COLO829 (cell line): ENCODE measurements at regions not wholly inside any gene's neighbourhood (a gene's known extent, or its start where the extent isn't known, plus 50 kb on each side); places are given as distances from the start of the nearest gene placed in this dataset.
A peak's percentile ranks its signal among the peaks of the same experiment; 100 is the strongest.
"Not testable (repeated sequence)": the region's sequence is repeated elsewhere in the genome, so short reads cannot be mapped to it uniquely, and the experiment has no call there.

Experiments
- DNase-seq: peaks from one replicate; pipeline ENCODE4 v3.0.0; 2012; ENCODE audit warnings: low spot score

DNA sequence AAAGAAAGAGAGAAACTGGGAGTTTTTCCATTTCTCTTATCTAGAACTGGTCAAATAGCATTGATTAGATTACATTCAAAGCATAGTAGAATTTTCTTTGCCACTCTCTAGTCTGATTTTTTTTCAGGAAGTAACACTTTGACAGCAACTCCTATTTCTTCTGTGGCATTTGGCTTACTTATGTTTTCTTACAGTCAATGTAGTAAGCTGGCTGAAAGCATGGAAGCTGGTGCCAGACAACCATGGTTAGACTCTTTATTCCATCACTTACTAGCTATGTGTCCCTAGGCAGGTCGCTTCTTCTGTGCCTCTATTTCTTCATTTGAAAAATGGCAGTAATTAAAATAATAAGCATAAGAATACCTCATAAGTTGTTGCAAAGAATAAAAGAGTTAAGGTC lies 54.2 kb upstream of the OPRM1 start:
- DNase-seq = no peak

DNA sequence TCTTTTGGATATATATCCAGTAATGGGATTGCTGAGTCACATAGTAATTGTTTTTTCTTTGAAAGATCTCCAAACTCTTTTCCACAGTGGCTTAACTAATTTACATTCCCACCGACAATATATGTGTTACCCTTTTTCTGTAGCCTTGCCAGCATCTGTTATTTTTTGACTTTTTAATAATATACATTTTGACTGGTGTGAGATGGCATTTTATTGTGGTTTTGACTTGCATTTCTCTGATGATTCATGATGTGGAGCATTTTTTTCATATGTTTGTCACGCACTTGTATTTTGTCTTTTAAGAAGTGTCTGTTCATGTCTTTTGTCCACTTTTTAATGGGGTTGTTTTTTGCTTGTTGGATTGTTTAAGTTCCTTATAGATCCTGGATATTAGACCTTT lies 58.9 kb upstream of the OPRM1 start:
- DNase-seq = no peak

DNA sequence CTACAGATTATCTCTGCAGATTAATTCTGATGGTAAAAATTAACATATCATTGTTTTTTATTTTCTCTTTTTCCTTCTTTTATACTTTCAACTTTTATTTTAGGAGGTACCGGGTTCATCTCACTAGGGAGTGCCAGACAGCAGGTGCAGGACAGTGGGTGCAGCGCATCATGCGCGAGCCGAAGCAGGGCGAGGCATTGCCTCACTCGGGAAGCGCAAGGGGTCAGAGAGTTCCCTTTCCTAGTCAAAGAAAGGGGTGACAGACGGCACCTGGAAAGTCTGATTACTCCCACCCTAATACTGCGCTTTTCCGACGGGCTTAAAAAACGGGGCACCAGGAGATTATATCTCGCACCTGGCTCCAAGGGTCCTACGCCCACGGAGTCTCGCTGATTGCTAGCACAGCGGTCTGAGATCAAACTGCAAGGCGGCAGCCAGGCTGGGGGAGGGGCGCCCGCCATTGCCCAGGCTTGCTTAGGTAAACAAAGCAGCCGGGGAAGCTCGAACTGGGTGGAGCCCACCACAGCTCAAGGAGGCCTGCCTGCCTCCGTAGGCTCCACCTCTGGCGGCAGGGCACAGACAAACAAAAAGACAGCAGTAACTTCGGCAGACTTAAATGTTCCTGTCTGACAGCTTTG lies 60.0 kb upstream of the OPRM1 start:
- not testable (repeated sequence) for DNase-seq

DNA sequence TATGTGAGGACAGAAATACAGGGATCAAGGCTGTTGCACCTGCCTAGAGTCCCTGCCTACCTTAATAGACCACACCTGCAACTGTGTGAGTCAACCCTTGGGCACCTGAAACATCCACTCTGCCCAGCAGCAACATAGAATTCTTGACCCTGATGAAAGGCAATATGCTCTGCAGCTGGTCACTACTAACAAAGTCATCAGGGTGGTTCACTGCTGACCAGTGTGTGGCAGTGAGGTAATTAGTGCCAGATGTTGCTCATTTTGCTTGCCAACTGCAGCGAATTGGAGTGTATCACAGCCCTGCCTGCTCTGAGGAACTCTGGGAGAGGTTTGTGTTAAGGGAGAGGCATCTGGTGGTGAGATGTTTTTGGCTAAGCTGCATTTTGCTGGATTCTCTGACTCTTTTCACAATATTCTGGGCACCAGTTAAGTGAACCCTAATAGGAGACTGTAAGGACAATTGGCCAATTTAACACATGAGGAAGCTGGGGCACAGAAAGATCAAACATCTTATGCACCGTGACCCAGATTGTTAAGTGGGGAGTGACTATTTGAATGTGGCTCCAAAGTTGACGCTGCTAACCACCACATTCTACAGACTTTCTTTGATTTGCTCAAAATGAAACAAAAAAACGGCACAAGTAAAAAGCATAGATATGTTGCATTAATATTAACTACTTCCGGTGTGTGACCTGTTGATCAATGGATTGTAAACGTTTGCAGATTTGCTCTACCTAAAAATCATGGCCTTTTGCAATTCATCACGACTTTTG lies 61.9 kb upstream of the OPRM1 start:
- no peak for DNase-seq

DNA sequence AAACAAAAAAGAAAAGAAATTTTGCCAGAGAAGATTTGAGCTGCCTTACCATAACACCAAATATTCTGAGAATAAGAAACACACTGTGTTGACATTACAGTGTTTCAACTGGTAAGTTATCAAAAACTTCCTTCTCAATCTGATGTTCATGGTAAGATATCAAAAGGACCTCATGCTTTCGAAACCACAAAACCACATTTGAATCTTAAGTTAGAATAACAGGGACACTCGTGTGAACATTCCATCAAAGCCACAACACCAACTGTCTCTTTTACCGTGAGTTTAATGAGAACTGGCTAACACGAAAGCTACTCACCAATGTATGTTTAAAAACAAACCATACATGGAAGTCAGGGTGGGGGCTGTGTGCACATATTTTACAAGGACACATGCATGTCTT lies 73.0 kb upstream of the OPRM1 start:
- no peak for DNase-seq

DNA sequence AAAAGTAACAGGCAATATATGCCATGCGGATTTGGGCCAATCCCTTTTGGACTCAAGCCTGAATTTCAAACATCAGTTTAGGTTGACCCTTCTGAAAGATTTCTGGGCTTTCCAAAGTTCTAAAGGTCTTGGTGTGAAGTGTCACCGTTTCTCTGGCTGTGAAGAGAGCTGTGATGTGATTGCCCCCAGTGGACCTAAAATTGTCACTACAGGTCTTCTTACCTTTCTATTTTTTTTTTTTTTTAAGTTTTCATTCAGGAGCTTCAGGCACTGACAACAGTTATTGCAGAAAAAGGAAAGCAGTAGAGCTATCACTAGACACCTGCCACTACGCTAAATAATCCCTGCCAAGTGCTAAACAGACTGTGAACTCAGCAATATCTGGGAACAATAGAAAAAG lies 75.7 kb upstream of the OPRM1 start:
- no peak for DNase-seq

DNA sequence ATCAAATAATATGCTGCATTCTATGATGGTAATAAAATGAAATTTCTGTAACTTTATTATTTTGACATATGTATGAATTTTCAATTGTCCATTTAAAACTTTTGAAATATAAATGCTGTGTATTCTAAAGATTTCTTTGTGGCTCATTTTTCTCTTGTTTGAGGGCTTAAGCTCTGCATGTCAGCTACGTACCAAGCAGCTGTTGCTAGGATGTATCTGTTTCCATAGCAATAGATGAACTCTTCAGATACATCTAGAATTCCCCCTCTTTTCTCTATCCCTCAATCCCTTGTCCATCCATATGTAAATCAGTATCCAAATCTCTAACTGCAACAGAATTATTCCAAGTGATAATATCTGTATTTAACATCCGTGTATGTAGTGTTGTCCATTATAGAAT lies 76.5 kb upstream of the OPRM1 start:
- no peak for DNase-seq

DNA sequence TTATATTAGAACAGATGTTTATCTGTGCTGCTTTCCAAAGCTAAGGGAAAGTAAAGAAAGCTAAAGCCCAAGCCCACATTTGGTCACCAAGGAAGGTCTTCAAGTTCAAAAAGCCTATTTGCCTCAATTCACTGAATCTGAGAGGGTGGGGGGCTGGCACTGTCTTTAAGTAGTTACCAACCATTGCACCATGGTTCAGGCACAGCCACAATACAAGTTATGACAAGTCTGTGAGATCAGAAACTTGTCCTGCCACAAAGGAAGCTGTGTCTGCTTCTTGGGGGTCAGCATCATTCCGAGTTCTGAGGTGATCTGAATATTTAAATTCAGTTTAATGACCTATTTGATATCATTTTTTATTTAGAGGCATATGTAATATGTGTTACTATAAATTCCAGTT lies 78.3 kb upstream of the OPRM1 start:
- DNase-seq = no peak

DNA sequence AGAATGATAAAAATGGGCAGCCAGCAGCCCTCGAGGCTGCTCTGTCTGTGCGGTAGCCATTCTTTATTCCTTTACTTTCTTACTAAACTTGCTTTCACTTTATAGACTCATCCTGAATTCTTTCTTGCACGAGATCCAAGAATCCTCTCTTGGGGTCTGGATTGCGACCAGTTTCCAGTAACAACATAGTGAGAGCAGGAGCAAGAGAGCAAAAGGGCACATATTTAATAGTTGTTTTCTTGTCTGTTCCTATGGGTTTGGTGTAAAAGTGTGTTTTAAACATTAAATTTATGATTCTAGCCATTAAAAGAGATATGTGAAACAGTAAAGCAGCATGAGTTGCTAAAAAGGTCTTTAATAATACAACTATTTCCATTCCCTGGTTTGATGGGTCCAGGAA lies 78.8 kb upstream of the OPRM1 start:
- no peak for DNase-seq

DNA sequence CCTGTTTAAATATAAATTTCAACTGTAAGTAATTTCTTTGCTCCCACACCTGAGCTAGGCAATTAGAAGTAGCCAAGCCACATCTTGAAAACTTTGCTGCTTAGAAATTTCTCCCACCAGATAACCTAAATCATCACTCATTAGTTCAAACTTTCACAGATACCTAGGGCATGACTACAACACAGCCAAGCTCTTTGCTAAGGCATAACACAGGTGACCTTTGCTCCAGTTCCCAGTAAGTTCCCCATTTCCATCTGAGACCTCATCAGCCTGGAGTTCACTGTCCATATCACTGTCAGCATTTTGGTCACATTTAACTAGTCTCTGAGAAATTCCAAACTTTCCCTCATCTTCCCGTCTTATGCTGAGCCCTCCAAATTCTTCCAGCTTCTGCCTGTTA lies 79.8 kb upstream of the OPRM1 start:
- DNase-seq = no peak

DNA sequence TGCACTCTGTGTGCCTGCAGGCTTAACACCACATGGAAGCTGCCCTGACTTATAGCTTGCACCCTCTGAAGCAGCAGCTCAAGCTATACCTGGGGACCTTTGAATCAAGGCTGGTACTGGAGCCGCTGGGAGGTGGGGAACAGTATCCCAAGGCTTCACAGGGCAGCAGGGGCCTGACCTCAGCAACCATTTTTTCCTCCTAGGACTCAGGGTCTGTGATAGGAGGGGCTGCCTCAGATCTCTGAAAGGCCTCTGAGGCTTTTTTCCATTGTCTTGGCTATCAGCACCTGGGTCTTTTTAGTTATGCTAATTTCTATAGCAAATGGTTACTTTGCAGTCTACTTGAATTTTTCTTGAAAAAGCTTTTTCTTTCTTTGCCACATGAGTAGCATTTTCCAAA lies 80.2 kb upstream of the OPRM1 start:
- no peak for DNase-seq

DNA sequence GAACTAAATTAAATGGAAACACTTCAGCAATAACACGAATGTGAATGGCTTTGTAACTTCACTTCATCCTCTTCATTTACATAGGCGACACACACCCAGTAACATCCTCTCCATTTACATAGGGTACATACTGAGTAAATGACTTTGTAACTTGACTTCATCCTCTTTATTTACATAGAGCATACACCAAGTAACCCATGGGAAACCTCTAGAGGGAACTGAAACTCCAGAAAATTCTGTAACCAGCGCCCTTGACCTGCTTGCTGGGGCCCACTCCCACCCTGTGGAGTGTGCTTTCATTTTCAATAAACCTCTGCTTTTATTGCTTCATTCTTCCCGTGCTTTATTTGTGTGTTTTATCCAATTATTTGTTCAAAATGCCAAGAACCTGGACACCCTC lies 81.6 kb upstream of the OPRM1 start:
- no peak for DNase-seq

DNA sequence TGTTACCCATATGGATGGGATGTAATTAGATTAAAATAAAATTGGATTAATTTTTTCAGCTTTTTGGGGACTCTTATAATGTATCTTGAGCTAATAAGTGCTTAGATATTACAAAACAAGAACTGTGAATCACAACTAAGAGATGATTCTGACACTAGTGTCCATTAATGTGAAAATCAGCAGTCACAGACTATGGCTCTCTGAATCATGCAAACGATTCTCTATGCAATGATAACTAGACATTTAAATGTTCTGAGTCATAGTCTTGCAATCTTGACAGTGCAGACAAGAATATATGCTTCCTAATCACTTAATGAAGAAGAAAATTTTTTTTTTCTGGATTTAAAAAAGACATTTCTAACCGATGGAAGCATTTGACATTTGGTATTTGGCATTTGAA lies 82.2 kb upstream of the OPRM1 start:
- DNase-seq = peak; percentile 26

DNA sequence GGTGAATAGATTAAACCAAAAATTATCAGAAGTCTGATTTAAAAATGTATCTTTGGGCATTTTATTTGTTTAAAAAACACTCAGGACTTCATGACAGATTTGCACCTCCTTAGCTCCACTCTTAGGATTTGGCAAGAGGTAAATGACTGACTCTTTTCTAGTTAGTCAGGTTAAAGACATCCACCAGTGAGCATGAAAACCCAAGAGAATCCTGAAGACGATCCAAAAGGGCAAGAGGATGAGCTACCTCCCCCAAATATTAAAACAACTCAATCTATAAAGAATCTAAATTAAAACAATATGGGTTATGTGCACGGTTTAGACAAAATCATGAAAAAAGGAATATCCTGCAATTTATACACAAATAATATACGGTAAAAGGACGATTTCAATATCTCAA lies 89.4 kb upstream of the OPRM1 start:
- DNase-seq = no peak

DNA sequence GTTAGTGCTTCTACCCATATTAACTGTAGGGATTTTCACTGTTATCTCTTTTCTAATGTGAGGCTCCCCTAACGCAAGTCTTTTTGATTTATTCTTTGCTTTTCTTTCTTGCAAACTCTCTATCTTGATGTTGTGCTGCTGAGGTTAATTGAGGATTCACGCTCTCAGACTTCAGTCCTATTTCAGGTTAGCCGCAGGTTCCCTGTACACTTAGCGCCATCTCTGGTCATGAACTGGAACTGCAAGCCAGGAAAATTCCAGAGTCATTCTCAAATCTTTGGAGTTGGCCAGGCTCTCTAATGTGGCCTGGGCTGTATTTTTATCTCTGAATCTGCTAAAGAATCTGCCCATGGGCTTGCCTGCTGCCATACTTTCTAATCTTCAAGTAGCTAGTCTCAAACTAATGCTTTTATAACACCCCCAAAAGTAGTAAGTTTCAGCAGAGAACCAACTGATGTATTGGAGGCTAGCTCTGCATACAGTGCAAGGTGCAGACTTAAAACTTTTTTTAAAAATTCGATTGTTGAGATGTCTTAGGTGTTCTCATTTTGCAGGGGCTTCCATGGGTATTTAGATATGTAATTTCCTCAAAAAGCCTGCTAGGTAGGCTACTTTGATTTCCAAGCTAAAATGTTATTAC lies 91.1 kb upstream of the OPRM1 start:
- DNase-seq = no peak

DNA sequence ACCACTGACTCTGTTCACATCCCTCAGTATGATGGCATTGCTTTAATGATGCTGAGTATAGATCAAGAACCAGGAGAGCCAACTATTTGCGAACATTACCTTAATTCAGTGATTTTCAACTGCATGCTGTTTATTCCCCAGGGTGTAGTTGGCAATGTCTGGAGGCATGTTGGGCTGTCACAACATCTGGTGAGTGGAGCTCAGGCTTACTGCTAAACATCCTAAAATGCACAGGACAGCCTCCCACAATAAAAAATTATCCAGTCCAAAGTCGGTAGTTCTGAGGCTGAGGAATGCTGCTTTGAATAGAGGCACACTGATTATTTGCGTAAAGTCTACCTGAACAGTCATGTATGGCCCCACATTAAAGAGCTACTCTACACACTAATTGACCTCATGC lies 94.8 kb upstream of the OPRM1 start:
- no peak for DNase-seq

DNA sequence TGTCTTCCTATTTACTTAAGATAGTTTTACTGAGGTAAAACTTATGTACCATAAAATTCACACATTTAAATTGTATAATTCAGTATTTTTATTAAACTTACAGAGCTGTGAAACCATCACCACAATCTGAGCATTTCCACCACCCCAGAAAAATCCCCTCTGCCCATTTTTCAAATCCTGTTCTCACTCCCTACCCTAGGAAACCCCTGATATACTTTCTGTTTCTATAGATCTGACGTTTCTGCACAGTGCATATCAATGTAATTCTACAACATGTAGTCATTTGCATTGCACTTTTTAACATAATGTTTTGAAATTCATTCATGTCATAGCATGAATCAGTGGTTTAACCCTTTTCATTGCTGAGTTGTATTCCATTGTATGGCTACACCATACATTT lies 96.7 kb upstream of the OPRM1 start:
- no peak for DNase-seq

DNA sequence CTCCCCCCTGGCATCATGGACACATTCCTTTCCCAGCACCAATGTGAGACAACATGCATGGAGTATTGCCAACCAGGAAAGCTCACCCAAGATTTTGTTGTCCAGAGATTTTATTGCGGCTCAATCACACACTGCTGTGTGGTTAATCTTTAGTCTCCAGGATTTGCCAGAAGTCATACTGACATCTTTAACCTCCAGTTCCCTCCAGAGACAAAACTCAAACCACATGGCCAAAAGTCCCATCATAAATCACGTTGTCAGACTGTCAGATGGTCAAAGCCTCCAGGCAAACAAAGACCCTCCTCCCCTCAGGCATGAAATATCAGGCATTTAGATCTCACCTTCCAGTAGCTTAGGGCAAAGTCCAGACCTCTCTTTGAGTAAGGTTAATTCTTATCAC lies 97.3 kb upstream of the OPRM1 start:
- no peak for DNase-seq

DNA sequence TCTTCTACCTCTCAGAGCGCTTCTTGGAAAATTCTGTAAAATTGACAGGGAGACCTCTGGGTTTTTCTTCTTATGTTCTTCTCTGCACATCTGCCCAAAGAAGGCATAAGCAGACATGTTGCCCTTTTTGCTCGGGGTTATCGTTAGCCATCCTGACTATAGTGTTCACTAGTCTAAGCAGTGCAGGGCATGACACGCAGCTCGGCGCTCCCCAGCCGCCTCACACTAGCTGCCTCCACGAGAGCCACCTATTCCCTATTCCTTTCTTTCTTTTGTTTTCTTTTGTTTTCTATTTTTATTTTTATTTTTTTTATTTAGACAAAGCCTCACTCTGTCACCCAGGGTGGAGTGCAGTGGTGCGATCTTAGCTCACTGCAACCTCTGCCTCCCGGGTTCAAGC lies 100.2 kb upstream of the OPRM1 start:
- DNase-seq = no peak

DNA sequence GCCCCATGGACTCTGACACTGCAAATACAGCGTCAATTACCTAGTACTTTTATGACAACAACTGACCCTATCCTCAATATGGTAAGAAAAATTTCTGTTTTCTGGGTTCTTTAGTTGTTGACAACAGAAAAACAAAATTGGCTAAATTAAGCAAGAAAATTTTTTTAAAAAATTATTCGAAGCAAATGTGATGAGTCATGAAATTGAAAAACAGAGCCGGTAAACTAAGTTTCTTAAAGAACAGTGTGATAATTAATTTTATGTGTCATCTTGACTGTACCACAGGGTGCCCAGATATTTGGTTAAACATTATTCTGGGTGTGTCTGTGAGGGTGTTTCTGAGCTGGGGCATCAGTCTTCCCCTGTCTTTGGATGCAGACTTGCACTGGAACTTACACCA lies 107.6 kb upstream of the OPRM1 start:
- no peak for DNase-seq

DNA sequence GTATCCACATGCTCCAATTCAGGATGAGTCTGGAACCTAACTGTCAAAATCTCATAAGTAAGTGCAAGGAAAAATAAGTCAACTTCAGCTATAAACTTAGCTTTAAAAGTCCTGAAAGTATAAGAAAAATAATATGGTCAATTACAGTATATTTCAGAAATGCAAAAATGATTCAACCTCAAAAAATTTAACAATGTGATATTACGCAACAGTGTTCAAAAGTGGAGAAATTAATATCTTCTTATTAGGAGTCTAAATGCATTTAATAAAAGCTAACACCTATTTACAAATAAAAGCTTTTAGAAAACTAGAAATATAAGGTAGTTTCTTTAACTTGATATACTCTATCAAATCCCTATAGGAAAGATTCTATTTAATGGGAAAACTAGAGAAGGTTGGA lies 111.2 kb upstream of the OPRM1 start:
- no peak for DNase-seq

DNA sequence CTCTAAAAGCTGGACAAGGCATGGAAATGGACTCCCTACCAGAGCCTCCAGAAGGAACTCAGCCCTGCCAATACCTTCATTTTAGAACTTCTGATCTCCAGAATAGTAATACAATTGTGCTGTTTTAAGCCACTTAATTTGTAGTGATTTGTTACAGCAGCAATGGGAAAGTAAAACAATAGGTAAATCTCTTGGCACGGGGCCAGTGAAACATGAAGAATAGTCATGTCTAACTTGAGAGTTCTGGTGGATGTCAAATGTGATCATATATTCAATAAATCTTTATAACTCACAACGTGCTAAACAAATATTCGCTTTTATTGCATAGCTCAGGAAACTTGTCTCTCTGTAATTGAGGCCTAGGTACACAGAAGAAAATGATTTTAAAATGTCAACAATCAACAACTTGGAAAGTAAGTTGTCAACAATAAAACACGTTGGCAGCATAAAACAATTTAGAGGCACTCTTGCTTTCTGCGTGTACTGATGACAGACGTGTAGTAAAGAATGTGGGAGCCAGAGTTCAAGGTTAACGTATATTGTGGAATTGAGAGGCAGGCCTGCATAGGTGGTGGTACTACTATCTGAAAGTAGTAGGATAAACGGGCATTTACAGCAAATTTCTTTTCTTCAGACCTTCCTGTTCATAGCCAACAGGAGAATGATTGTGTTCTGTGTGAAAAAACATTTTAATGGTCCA lies 140.5 kb upstream of the OPRM1 start:
- DNase-seq = no peak

DNA sequence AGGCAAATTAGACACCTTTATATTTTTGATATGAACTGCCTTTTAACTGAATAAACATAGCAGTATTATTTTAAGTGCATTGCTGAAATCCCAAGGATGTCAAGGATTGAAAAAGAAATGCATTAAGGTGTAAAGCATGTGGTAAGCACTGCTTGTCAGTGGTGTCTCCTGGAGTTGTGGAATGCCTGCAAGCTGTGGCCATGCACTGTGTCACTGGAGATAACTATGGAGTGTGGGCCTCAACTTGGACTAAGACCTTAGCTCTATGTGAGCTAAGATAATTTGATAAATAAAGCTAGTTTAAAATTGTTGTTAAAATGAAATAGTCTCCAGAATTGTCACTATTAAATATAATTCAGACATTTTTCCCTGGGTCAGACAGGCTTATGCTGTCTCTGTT lies 156.6 kb upstream of the OPRM1 start:
- DNase-seq = no peak
